ENCODE measurements at regions not wholly inside any gene's neighbourhood (a gene's known extent, or its start where the extent isn't known, plus 50 kb on each side); places are given as distances from the start of the nearest gene placed in this dataset.

GRCh38 chr3:163327086-163327485 is 1751.2 kb downstream of the SI start:
- TF ChIP-seq GATA3 (IDR thresholded peaks at IDR 0.05; ENCODE audit: low read depth, low read length), result no peak
- TF ChIP-seq GATA2 (IDR thresholded peaks at IDR 0.05; ENCODE audit: low read depth, low read length), result no peak

DNA sequence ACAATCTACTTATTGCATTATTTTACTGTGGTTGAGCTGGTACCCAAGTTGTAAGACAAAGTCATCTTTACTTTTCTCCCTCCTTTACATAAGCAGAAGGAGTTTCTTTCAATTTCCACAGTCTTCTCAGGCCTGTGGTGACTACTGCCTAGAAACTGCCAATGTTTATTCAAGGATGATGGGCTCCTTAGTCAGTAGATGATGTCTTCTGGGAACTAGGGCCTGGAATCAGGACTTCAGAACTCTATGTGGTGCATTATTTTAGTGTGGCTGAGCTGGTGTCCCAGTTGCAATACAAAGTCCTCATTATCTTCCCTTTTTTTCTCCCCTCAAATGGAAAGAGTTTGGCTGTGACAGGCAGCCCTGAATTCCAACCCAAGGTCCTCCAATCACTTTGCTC is 1762.5 kb downstream of the SI start:
- no peak for TF ChIP-seq GATA2 (IDR thresholded peaks at IDR 0.05; ENCODE audit: low read depth, low read length)
- TF ChIP-seq GATA3 (IDR thresholded peaks at IDR 0.05; ENCODE audit: low read depth, low read length), result no peak

GRCh38 chr3:163306405-163306804 is 1771.9 kb downstream of the SI start:
- TF ChIP-seq GATA2 (IDR thresholded peaks at IDR 0.05; ENCODE audit: low read depth, low read length) (no peak), GATA3 (IDR thresholded peaks at IDR 0.05; ENCODE audit: low read depth, low read length) (no peak)

DNA sequence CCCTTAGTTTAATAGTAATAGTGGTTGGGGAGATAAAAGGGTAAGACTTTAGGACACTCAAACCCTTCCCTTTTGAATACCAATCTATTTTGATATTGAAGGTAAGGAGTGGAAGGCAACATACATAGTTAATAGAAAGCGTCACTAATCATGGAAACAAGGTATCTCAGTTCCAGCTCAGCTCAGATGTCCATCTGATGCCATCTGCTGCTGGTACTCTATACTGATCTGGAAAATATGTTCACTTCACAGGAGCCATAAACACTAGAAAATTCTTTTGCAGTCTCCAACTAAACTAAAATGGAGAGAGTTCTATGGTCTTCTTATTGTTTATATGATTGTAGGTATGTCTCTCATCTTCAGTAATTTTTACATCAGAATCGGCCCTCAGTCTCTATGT is 1777.1 kb downstream of the OTOL1 start:
- TF ChIP-seq GATA2 (IDR thresholded peaks at IDR 0.05; ENCODE audit: low read depth, low read length) (no peak), GATA3 (IDR thresholded peaks at IDR 0.05; ENCODE audit: low read depth, low read length) (no peak)

- TF ChIP-seq GATA2 (IDR thresholded peaks at IDR 0.05; ENCODE audit: low read depth, low read length), result no peak
- no peak for TF ChIP-seq GATA3 (IDR thresholded peaks at IDR 0.05; ENCODE audit: low read depth, low read length)
Measured at GRCh38 chr3:163266731-163267130, 1770.1 kb downstream of the OTOL1 start.

DNA sequence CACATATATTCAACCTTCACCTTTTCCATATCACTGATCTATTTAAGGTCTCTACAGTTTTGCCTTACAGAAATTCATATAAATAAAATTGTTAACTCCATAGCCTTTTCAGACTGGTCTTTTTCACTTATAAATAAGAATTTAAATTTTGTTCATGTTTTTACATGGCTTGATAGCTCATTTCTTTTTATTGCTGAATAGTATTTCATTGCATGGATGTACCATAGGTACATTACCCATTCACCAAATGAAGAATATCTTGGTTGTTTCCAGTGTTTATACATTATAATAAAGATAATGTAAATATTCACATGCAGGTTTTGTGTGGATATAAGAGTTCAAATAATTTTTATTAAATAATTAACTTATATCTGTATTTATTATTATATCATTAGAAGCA is 1765.0 kb downstream of the OTOL1 start:
- no peak for TF ChIP-seq GATA2 (IDR thresholded peaks at IDR 0.05; ENCODE audit: low read depth, low read length)

- TF ChIP-seq GATA3 (IDR thresholded peaks at IDR 0.05; ENCODE audit: low read depth, low read length) (no peak), GATA2 (IDR thresholded peaks at IDR 0.05; ENCODE audit: low read depth, low read length) (no peak)
Measured at GRCh38 chr3:163261056-163261455, 1764.4 kb downstream of the OTOL1 start.

- TF ChIP-seq GATA2 (IDR thresholded peaks at IDR 0.05; ENCODE audit: low read depth, low read length) (no peak), GATA3 (IDR thresholded peaks at IDR 0.05; ENCODE audit: low read depth, low read length) (no peak)
Measured at GRCh38 chr3:163218336-163218735, 1721.7 kb downstream of the OTOL1 start.

DNA sequence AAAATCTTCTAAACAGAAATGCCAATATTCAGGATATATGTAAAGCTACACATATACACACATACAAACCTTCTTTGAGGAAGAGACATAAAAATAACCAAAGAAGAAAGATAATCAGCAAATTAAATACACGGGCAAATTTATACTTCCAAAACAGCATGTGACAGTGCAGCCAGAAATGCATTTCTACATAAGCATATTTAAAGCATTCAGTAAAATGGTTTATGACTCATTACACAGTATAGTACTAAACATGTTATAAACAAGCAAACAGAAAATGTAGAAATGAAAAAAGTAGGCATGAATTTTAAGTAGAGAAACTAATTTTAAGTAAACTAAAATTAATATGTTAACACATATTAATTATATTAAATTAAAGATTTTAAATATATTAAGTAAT is 1717.2 kb downstream of the OTOL1 start:
- TF ChIP-seq GATA3 (IDR thresholded peaks at IDR 0.05; ENCODE audit: low read depth, low read length), result no peak

DNA sequence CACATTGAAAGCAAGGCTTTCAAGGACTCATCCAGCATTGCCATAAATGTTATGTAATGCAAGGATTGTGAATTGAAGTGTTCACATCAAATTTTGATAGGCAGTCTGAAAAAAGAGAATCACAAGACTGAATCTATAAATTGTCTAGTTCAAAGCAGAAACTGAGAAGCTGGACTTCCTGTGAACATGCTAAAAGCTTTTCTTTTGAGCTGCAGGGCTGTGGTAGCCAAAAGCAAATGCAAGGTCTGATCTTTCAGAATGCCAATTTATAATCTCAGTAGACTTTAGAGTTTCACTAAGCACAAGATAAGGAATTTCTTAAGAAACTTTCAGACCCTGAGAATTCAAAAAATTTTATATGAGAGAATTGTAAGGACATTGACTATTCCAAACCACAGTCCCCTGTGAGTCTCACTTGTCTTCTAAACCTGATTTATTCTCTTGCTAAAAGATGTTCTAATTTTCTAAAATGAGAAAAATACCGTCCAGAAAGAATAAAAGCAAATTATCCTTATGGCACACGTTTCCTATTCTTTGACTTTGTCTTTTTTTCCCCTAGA is 1700.3 kb downstream of the OTOL1 start:
- no peak for TF ChIP-seq GATA2 (IDR thresholded peaks at IDR 0.05; ENCODE audit: low read depth, low read length)
- no peak for TF ChIP-seq GATA3 (IDR thresholded peaks at IDR 0.05; ENCODE audit: low read depth, low read length)

GRCh38 chr3:163196245-163196644 is 1699.6 kb downstream of the OTOL1 start:
- TF ChIP-seq GATA3 (IDR thresholded peaks at IDR 0.05; ENCODE audit: low read depth, low read length), result no peak
- TF ChIP-seq GATA2 (IDR thresholded peaks at IDR 0.05; ENCODE audit: low read depth, low read length), result no peak

GRCh38 chr3:163185721-163186350 is 1689.2 kb downstream of the OTOL1 start:
- TF ChIP-seq GATA2 (IDR thresholded peaks at IDR 0.05; ENCODE audit: low read depth, low read length) (no peak), GATA3 (IDR thresholded peaks at IDR 0.05; ENCODE audit: low read depth, low read length) (no peak)

GRCh38 chr3:163175970-163176369 is 1679.4 kb downstream of the OTOL1 start:
- TF ChIP-seq GATA3 (IDR thresholded peaks at IDR 0.05; ENCODE audit: low read depth, low read length) (no peak), GATA2 (IDR thresholded peaks at IDR 0.05; ENCODE audit: low read depth, low read length) (no peak)

DNA sequence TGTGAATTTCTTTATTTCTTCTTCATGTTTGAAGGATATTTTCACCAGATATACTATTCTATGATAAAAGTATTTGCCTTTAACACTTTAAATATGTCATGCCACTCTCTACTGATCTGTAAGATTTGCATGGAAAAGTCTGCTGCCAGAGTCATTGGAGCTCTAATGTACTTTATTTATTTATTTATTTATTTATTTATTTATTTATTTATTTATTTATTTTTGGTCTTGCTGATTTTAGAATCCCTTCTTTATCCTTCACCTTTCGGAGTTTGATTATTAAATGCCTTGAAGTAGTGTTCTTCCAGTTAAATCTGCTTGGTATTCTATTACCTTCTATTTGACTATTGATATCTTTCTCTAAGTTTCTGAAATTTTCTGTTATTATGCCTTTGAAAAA is 1669.6 kb downstream of the OTOL1 start:
- TF ChIP-seq GATA2 (IDR thresholded peaks at IDR 0.05; ENCODE audit: low read depth, low read length), result no peak
- TF ChIP-seq GATA3 (IDR thresholded peaks at IDR 0.05; ENCODE audit: low read depth, low read length), result no peak

DNA sequence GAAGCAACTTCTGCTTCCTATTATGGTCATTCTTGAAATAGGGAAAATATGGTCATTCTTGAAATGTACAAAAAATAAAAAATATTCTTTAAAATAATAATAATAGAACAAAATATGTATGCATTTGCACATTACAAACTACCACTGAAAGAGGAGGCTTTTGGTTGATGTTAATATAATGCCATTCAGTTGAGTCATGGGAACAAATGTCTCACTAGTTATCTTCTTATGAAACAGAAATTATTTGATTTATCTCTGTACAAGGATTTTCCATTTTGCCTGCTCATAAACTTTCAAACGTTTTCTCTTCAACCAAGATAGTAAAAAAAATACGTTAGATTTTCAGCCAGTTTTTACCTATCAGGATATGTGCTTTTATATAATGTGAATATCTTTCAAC is 1662.7 kb downstream of the OTOL1 start:
- no peak for TF ChIP-seq GATA2 (IDR thresholded peaks at IDR 0.05; ENCODE audit: low read depth, low read length)
- no peak for TF ChIP-seq GATA3 (IDR thresholded peaks at IDR 0.05; ENCODE audit: low read depth, low read length)

DNA sequence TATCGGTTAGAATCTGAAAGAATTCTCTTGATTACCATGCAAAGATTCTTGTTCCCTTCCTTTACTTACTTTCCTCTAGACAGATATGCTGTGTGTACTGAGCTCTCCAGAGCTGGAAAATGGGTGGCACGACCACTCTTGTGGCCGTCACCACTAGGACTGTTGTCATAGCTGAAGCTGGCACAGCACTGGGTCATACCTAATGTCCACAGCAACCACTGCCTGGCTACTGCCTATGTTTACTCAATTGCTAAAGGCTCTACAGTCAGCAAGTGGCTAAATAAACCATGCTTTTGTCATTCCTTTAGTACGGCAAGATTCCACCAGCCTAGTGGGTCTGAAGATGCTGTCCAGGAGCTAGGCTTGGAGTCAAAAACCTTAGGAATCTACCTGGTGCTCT is 1643.0 kb downstream of the OTOL1 start:
- no peak for TF ChIP-seq GATA3 (IDR thresholded peaks at IDR 0.05; ENCODE audit: low read depth, low read length)
- TF ChIP-seq GATA2 (IDR thresholded peaks at IDR 0.05; ENCODE audit: low read depth, low read length), result no peak

All from SH-SY5Y (cell line).